ENCODE measurements at regions not wholly inside any gene's neighbourhood (a gene's known extent, or its start where the extent isn't known, plus 50 kb on each side); places are given as distances from the start of the nearest gene placed in this dataset.

DNA sequence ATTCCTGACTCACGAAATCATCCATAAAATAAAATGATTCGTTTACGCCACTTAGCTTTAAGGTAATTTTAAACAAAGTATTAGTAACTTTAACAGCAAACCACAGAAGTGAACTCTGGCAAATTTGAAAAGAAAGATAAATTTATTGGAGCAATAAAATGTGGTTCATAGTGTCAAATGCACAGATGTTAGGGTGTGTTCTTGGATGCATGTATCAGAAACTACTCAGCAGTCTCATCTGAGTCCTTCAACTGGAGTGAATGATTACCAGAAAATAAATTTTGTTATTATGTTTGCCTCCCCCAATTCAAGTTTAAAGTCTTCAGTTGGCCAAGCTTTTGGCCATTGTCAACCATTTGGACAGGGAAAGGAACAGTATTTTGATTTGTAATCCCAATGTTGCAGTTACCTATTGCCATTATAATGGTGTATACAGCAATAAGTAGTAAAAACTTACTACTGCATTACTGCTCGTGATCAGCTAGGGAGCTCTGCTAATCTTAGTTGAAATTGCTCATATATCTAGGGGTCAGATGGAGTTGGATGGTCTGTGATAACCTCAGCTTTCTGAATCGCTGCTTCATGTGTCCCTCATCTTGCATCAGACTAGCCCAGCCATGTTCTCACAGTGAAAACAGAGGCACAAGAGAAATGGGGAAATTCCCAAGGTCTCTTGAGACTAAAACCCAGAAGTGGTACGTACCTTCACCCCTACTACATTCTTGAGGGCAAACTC, 254.6 kb upstream of the KCNIP4 start:
- TF ChIP-seq, protein P1, sequence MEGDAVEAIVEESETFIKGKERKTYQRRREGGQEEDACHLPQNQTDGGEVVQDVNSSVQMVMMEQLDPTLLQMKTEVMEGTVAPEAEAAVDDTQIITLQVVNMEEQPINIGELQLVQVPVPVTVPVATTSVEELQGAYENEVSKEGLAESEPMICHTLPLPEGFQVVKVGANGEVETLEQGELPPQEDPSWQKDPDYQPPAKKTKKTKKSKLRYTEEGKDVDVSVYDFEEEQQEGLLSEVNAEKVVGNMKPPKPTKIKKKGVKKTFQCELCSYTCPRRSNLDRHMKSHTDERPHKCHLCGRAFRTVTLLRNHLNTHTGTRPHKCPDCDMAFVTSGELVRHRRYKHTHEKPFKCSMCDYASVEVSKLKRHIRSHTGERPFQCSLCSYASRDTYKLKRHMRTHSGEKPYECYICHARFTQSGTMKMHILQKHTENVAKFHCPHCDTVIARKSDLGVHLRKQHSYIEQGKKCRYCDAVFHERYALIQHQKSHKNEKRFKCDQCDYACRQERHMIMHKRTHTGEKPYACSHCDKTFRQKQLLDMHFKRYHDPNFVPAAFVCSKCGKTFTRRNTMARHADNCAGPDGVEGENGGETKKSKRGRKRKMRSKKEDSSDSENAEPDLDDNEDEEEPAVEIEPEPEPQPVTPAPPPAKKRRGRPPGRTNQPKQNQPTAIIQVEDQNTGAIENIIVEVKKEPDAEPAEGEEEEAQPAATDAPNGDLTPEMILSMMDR (conservative IDR thresholded peaks at IDR 0.05; ENCODE audit: low read depth, low read length) = no peak
- TF ChIP-seq EZH2 (IDR thresholded peaks at IDR 0.05; ENCODE audit: borderline replicate concordance, low read depth, low read length, poor library complexity, severe bottlenecking) = no peak
